H9 (cell line): ENCODE measurements at regions not wholly inside any gene's neighbourhood (a gene's known extent, or its start where the extent isn't known, plus 50 kb on each side); places are given as distances from the start of the nearest gene placed in this dataset.

Experiments
- DNase-seq: peaks from one replicate; pipeline ENCODE4 v3.0.0-alpha.2; 2017
- H2AFZ ChIP-seq: one replicate; pipeline ENCODE4 v1.6.1; 2013; ENCODE audit warnings: mild to moderate bottlenecking, low read length, control low read depth, moderate library complexity
- H2AK5ac ChIP-seq: 2 replicates; pipeline ENCODE4 v1.6.1; 2013; ENCODE audit warnings: low read length, control low read depth, mixed read lengths; ENCODE audit not compliant: insufficient read length
- H2BK120ac ChIP-seq: one replicate; pipeline ENCODE4 v1.6.1; 2013; ENCODE audit warnings: low read depth, mild to moderate bottlenecking, low read length, control low read depth, inconsistent platforms; ENCODE audit not compliant: poor library complexity, severe bottlenecking
- H2BK12ac ChIP-seq: 2 replicates; pipeline ENCODE4 v1.6.1; 2013; ENCODE audit warnings: low read length, control low read depth, mixed read lengths, low read depth; ENCODE audit not compliant: insufficient read length
- H2BK15ac ChIP-seq: 2 replicates; pipeline ENCODE4 v1.6.1; 2013; ENCODE audit warnings: low read depth, low read length, control low read depth
- H2BK20ac ChIP-seq: one replicate; pipeline ENCODE4 v1.6.1; 2013; ENCODE audit warnings: low read depth, mild to moderate bottlenecking, low read length, control low read depth, inconsistent platforms; ENCODE audit not compliant: poor library complexity, severe bottlenecking
- H2BK5ac ChIP-seq: 2 replicates; pipeline ENCODE4 v1.6.1; 2013; ENCODE audit warnings: low read length, control low read depth, mixed read lengths; ENCODE audit not compliant: insufficient read length
- H3K14ac ChIP-seq: 2 replicates; pipeline ENCODE4 v1.6.1; 2013; ENCODE audit warnings: low read length, control low read depth; ENCODE audit not compliant: insufficient read depth
- H3K18ac ChIP-seq: 2 replicates; pipeline ENCODE4 v1.6.1; 2013; ENCODE audit warnings: low read depth, mild to moderate bottlenecking, mixed read lengths, low read length, control low read depth; ENCODE audit not compliant: insufficient read length
- H3K23ac ChIP-seq: 2 replicates; pipeline ENCODE4 v1.6.1; 2013; ENCODE audit warnings: low read length, control low read depth, mixed read lengths, low read depth; ENCODE audit not compliant: insufficient read length
- H3K23me2 ChIP-seq: 2 replicates; pipeline ENCODE4 v1.6.1; 2013; ENCODE audit warnings: low read depth, mild to moderate bottlenecking, mixed read lengths, low read length, control low read depth; ENCODE audit not compliant: insufficient read length, poor library complexity, severe bottlenecking
- H3K27ac ChIP-seq: 2 replicates; pipeline ENCODE4 v1.5.1; 2013; ENCODE audit warnings: low read length, control low read depth, mixed read lengths, low read depth; ENCODE audit not compliant: insufficient read length
- H3K27me3 ChIP-seq: 2 replicates; pipeline ENCODE4 v1.6.1; 2013; ENCODE audit warnings: low read length, control low read depth, inconsistent platforms; ENCODE audit not compliant: insufficient read depth
- H3K4ac ChIP-seq: 2 replicates; pipeline ENCODE4 v1.6.1; 2013; ENCODE audit warnings: low read depth, mild to moderate bottlenecking, control low read depth, inconsistent platforms, low read length, moderate library complexity
- H3K4me1 ChIP-seq: 2 replicates; pipeline ENCODE4 v1.6.1; 2013; ENCODE audit warnings: low read length, control low read depth, inconsistent platforms; ENCODE audit not compliant: insufficient read depth
- H3K4me2 ChIP-seq: 2 replicates; pipeline ENCODE4 v1.6.1; 2013; ENCODE audit warnings: low read length, control low read depth, mixed read lengths; ENCODE audit not compliant: insufficient read length, insufficient read depth
- H3K56ac ChIP-seq: 2 replicates; pipeline ENCODE4 v1.6.1; 2013; ENCODE audit warnings: low read depth, mild to moderate bottlenecking, mixed read lengths, low read length, control low read depth; ENCODE audit not compliant: insufficient read length
- H3K79me1 ChIP-seq: 2 replicates; pipeline ENCODE4 v1.6.1; 2013; ENCODE audit warnings: low read depth, mild to moderate bottlenecking, moderate library complexity, low read length, control low read depth, inconsistent platforms; ENCODE audit not compliant: insufficient read depth, poor library complexity, severe bottlenecking
- H3K79me2 ChIP-seq: 2 replicates; pipeline ENCODE4 v1.6.1; 2013; ENCODE audit warnings: low read length, control low read depth, inconsistent platforms; ENCODE audit not compliant: insufficient read depth
- H3K9ac ChIP-seq: 2 replicates; pipeline ENCODE4 v1.6.1; 2013; ENCODE audit warnings: low read length, control low read depth, mixed read lengths; ENCODE audit not compliant: insufficient read length; ENCODE audit errors: extremely low read depth
- H3K9me3 ChIP-seq: one replicate; pipeline ENCODE4 v1.6.1; 2013; ENCODE audit warnings: low read depth, low read length, inconsistent platforms; ENCODE audit not compliant: control insufficient read depth
- H3T11ph ChIP-seq: one replicate; pipeline ENCODE4 v1.6.1; 2013; ENCODE audit warnings: mild to moderate bottlenecking, low read length, control low read depth, inconsistent platforms
- H4K20me1 ChIP-seq: one replicate; pipeline ENCODE4 v1.6.1; 2013; ENCODE audit not compliant: control insufficient read depth, insufficient read length, insufficient read depth
- H4K5ac ChIP-seq: 2 replicates; pipeline ENCODE4 v1.6.1; 2013; ENCODE audit warnings: low read depth, mild to moderate bottlenecking, mixed read lengths, low read length, control low read depth; ENCODE audit not compliant: insufficient read length
- H4K8ac ChIP-seq: replicated peaks from 2 replicates; pipeline ENCODE4 v1.6.1; 2013; ENCODE audit warnings: low read length, control low read depth, mixed read lengths, low read depth; ENCODE audit not compliant: insufficient read length
- H4K91ac ChIP-seq: 2 replicates; pipeline ENCODE4 v1.6.1; 2013; ENCODE audit warnings: low read depth, mild to moderate bottlenecking, moderate library complexity, mixed read lengths, low read length, control low read depth; ENCODE audit not compliant: insufficient read length
- H3K27ac Mint-ChIP-seq, 3 experiments: 2 replicates in 2 of 3; 3 replicates in 1 of 3; pipeline ENCODE4 v1.8.0; 2020 to 2021; ENCODE audit warnings: mixed read lengths in 3 of 3, mild to moderate bottlenecking in 1 of 3, moderate library complexity in 1 of 3
- H3K27me3 Mint-ChIP-seq: 2 replicates; pipeline ENCODE4 v1.8.0; 2021; ENCODE audit warnings: low read depth, mild to moderate bottlenecking, moderate library complexity, mixed read lengths
- H3K36me3 Mint-ChIP-seq, 3 experiments: 2 replicates in 2 of 3; 3 replicates in 1 of 3; pipeline ENCODE4 v1.8.0; 2020 to 2021; ENCODE audit warnings: low read depth in 3 of 3, mixed read lengths in 3 of 3; ENCODE audit not compliant: insufficient read depth in 1 of 3
- H3K4me1 Mint-ChIP-seq, 2 experiments: 2 replicates each; pipeline ENCODE4 v1.8.0; 2020; ENCODE audit warnings: mixed read lengths in 2 of 2
- H3K4me3 Mint-ChIP-seq, 2 experiments: 2 replicates in 1 of 2; 3 replicates in 1 of 2; pipeline ENCODE4 v1.8.0; 2020 to 2021; ENCODE audit warnings: mild to moderate bottlenecking in 2 of 2, mixed read lengths in 2 of 2, moderate library complexity in 1 of 2
- H3K9me3 Mint-ChIP-seq, 2 experiments: 2 replicates in 1 of 2; 3 replicates in 1 of 2; pipeline ENCODE4 v1.8.0; 2020; ENCODE audit warnings: mild to moderate bottlenecking in 2 of 2, mixed read lengths in 2 of 2, moderate library complexity in 1 of 2
- CTCF ChIP-seq: fragments of 200-600 bp; sonication (generic); conservative IDR thresholded peaks from 3 replicates; pipeline ENCODE4 v1.8.0; 2021; ENCODE audit warnings: antibody characterized with exemption, mild to moderate bottlenecking
- WGBS: extraction: QIAGEN DNeasy Blood & Tissue Kit; methylation state at CpG from one replicate; pipeline ENCODE4 v1.1.7; 2013; ENCODE audit warnings: missing lambda C conversion rate, low lambda C conversion rate, mixed read lengths; ENCODE audit not compliant: insufficient read length; ENCODE audit errors: extremely low coverage; 5-methylcytosine and 5-hydroxymethylcytosine counted together

DNA sequence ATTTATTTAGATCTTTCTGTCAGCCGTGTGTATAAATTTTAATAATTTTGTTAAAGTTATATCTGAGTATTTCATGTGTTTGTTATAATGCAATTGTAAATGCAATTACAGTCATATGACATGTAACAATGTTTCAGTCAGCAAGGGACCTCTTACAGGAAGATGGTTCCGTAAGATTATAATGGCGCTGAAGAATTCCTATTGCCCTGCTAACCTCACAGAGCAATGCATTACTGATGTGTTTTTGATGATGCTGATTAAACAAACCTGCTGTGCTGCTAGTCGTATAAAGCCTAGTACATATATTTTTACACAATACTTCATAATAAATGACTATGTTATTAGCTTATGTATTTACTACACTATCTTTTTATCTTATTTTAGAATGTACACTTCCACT lies 1166.4 kb downstream of the CDH12 start:
- H3K27ac Mint-ChIP-seq: no peak overlapping the region
- WGBS: no CpG with 5 or more reads among the region's 4 CpGs
- H2BK15ac ChIP-seq: no peak overlapping the region
- no peaks in the 10 kb centered on the region for H4K20me1 ChIP-seq
- H3K27me3 Mint-ChIP-seq: no peaks in the 10 kb centered on the region; the same call in 1 of the 2 replicates
- H2BK20ac ChIP-seq: no peak overlapping the region
- H3K4me1 ChIP-seq: no peaks in the 10 kb centered on the region
- no peaks in the 10 kb centered on the region; a peak in 1 of 7 replicates for H3K36me3 Mint-ChIP-seq
- DNase-seq: no peak
- TF ChIP-seq CTCF: no peak
- H3K79me1 ChIP-seq: no peaks in the 10 kb centered on the region
- no peak overlapping the region for H4K5ac ChIP-seq
- H3K23ac ChIP-seq: no peak overlapping the region
- H3K4ac ChIP-seq: no peak overlapping the region
- no peak overlapping the region for H3K4me3 Mint-ChIP-seq
- no peak overlapping the region for H3T11ph ChIP-seq
- H3K23me2 ChIP-seq: no peaks in the 10 kb centered on the region
- no peak overlapping the region for H4K8ac ChIP-seq
- no peaks in the 10 kb centered on the region for H3K9me3 ChIP-seq
- no peak overlapping the region for H3K14ac ChIP-seq
- no peak overlapping the region for H2AK5ac ChIP-seq
- H3K4me2 ChIP-seq: no peak overlapping the region
- H2BK120ac ChIP-seq: no peak overlapping the region
- H3K9me3 Mint-ChIP-seq: no peaks in the 10 kb centered on the region
- no peak overlapping the region for H3K27ac ChIP-seq
- no peak overlapping the region for H4K91ac ChIP-seq
- H3K56ac ChIP-seq: no peak overlapping the region
- no peak overlapping the region for H3K9ac ChIP-seq
- H2BK5ac ChIP-seq: no peak overlapping the region
- no peaks in the 10 kb centered on the region for H3K27me3 ChIP-seq
- no peaks in the 10 kb centered on the region for H3K79me2 ChIP-seq
- H2AFZ ChIP-seq: no peak overlapping the region
- no peak overlapping the region for H2BK12ac ChIP-seq
- no peak overlapping the region for H3K18ac ChIP-seq
- H3K4me1 Mint-ChIP-seq: peaks cover 3 to 7% of the 10 kb centered on the region in 2 experiments
